ENCODE measurements at regions not wholly inside any gene's neighbourhood (a gene's known extent, or its start where the extent isn't known, plus 50 kb on each side); places are given as distances from the start of the nearest gene placed in this dataset.

GRCh38 chr6:8260610-8261009 lies 158.3 kb upstream of the EEF1E1 start:
- TF ChIP-seq POLR2AphosphoS5 (IDR thresholded peaks at IDR 0.05; ENCODE audit: low read depth, low read length) (no peak), POLR2A (IDR thresholded peaks at IDR 0.05; ENCODE audit: low read depth, low read length) (no peak), TAF1 (IDR thresholded peaks at IDR 0.05; ENCODE audit: borderline replicate concordance, low read depth, low read length) (no peak)
